Erythroblast (primary cell): ENCODE measurements at regions not wholly inside any gene's neighbourhood (a gene's known extent, or its start where the extent isn't known, plus 50 kb on each side); places are given as distances from the start of the nearest gene placed in this dataset.

ENCODE experiments used
- DNase-seq, 2 experiments: peaks; one replicate each; lab custom pipeline; 2025; lab: John Stamatoyannopoulos, UW
- GATA1 ChIP-seq: IDR thresholded peaks from 2 replicates; pipeline ENCODE4 v1.6.1; 2011; ENCODE audit warnings: low read depth, mild to moderate bottlenecking, control low read depth, low read length, moderate library complexity
- POLR2A ChIP-seq: IDR thresholded peaks from 2 replicates; pipeline ENCODE4 v1.6.1; 2011; ENCODE audit warnings: mild to moderate bottlenecking, low read length

GRCh38 chr11:109480251-109480650, 58.3 kb downstream of the C11orf87 start:
- no peak for TF ChIP-seq GATA1
- TF ChIP-seq POLR2A = no peak
- DNase-seq = no peak

- DNase-seq = no peak
Measured at GRCh38 chr11:109486129-109486528, 64.1 kb downstream of the C11orf87 start.

DNA sequence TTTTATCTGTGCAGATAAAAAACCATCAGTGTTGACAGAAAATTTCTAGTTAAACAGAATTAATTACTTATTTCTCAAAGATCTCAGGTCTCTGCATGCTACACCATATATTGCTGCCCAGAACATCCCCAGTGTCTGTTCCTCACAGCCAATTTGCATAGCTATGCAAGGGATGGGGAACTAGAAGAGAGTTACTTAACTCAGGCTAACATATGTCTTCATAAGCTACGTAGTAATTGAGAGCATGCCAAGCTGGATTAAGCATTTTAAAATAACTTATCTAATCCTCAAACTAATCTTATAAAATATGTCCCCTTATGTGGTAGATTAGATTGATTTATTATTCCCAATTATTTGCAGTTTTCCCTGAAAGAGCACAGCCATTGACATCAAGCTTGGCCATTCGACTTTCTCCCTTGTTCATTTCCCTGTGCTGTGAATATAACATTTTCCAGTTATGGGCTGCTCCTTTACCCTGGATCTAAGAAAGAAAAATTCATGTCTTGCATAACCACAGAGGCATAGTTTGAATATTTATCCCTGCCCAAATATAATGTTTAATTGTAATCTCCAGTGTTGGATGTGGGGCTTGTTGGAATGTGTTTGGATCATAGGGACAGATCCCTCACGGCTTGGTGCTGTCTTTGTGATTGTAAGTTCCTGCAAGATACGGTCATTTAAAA, 69.1 kb downstream of the C11orf87 start:
- no peak for DNase-seq
- TF ChIP-seq POLR2A = no peak

More at GRCh38 chr11:109486129-109486528, 64.1 kb downstream of the C11orf87 start:
- TF ChIP-seq GATA1 (no peak), POLR2A (no peak)

DNA sequence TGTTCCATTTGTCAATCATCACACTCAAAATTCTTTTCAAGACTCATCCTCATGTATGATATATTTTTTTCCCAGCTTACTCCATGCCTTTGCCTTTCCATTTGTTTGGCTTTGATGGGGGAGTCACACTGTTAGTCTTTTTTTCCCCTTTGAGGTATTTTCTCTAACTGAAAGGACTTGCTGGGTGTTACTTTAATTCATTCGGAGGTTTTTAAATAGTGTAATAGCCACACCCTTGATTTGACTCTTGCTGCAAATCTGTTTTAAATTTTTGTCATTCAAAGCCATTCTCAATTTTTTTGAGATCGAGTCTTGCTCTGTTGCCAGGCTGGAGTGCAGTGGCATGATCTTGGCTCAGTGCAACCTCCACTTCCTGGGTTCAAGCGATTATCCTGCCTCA, 84.1 kb downstream of the C11orf87 start:
- no peak for DNase-seq
- TF ChIP-seq GATA1 (no peak), POLR2A (no peak)

GRCh38 chr11:109507331-109507730, 85.3 kb downstream of the C11orf87 start:
- no peak for DNase-seq
- no peak for TF ChIP-seq POLR2A
- no peak for TF ChIP-seq GATA1

DNA sequence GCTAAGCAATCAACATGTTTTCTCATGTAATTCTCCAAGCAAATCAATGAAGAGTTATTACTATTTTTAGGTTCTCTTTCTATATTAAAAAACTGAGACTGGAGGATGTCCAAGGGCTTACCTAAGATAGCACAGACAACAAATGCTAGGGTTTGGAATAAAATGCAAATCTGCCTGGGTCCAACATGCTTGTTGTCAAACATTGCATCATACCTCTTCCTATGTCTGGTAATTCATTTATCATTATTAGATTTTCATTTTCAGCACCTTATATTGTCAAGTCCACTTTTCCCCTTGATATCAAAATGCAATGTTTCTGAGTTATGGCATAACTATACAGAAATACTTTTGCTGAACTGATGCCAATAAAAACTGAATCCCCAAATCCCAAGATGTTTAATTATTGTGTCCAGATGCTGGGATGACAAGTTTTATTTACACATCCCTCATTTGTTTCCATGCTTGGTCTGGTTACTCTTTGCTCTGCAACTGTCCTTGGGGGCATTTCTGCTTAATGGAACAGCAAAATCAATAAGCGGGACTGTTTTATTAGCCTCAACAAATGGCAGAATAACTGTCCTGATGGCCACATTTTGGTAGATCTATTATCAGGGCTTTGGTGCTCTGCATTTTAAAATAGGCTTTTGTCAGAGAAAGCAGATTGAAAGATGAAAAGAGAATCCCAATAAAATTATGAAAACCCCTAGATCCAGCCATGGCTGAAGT, 86.0 kb downstream of the C11orf87 start:
- no peak for DNase-seq
- TF ChIP-seq POLR2A (no peak), GATA1 (no peak)

GRCh38 chr11:109508943-109509342, 87.0 kb downstream of the C11orf87 start:
- TF ChIP-seq POLR2A (no peak), GATA1 (no peak)
- no peak for DNase-seq

- no peak for DNase-seq
Measured at GRCh38 chr11:109510316-109510715, 88.3 kb downstream of the C11orf87 start.

GRCh38 chr11:109511598-109511997, 89.6 kb downstream of the C11orf87 start:
- DNase-seq = no peak
- TF ChIP-seq POLR2A = no peak
- no peak for TF ChIP-seq GATA1

More at GRCh38 chr11:109510316-109510715, 88.3 kb downstream of the C11orf87 start:
- no peak for TF ChIP-seq POLR2A
- no peak for TF ChIP-seq GATA1

DNA sequence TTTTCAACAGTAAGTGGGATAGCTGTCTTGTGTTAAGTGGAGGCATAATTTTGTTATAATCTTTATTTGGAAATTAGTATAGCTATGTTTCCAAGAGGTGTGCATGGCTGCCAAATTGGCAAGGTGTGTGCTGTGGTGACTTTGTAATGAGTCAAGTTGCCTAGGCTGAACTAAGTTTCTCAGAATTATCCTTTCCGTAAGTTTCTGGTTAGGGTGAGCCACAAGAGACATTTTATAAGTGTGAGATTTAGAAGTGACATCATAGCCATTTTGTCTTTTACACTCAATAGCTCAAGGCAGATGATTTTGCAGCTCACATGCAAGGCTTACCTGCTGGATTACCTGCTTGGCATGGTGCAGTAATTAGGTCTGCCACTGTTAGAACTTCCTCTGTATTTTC, 90.3 kb downstream of the C11orf87 start:
- DNase-seq = no peak
- TF ChIP-seq POLR2A (no peak), GATA1 (no peak)

GRCh38 chr11:109512680-109513079, 90.7 kb downstream of the C11orf87 start:
- TF ChIP-seq GATA1 (no peak), POLR2A (no peak)
- no peak for DNase-seq

DNA sequence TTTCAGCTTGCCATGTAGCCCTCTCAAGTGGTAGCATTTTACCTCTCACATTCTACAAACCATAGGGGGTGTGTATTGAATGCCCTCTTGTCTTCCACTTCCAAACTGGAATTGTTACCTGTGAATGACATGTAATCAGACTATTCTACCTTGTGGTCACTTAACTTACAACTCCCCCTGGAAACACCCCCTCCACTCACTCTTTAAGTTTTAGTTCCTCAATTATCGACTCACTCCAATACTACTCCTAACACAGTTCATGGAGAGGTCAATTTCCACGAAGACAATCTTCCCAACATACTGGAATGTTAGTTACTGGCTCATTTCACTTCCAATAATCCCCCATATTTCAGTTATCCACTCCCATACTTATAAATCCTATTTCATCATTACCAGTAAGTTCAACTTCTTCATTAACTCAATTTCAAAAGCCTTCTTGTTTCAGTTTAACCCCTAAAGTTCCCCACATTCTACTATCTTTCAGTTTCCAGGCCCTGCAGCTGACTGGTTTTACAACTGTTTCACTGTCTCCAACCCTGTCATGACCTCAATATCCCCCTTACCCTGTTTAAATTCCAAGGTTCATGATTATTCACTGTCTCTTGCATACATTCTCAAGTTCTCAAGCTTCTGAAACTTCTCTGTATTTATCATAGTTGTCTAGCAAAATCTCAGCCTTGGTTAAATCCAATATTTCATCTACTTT, 92.5 kb downstream of the C11orf87 start:
- no peak for TF ChIP-seq POLR2A
- TF ChIP-seq GATA1 = no peak
- DNase-seq = no peak

DNA sequence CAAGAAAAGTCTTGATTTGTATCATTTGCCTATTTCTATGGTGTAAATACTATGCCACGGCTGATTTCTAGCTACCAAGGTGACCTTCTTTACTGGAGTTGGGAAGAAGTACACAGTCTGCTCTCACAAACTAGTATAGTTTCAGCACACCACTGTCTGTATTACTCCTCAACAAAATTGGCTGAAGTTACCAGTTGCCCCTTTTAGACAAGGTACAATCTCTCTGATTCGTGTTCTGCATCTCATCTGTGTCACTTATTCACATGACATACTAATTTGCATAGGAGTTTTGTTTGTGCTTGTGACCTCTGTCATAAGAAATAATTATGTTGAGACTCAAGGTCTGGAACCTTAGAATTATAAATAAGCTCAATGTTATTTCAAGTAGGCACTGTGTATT, 97.3 kb downstream of the C11orf87 start:
- no peak for DNase-seq
- TF ChIP-seq GATA1 (no peak), POLR2A (no peak)

GRCh38 chr11:109521571-109522086, 99.6 kb downstream of the C11orf87 start:
- TF ChIP-seq POLR2A = no peak
- no peak for TF ChIP-seq GATA1
- DNase-seq = no peak
